H54 (cell line): ENCODE measurements at regions not wholly inside any gene's neighbourhood (a gene's known extent, or its start where the extent isn't known, plus 50 kb on each side); places are given as distances from the start of the nearest gene placed in this dataset.

Source experiments
- DNase-seq: peaks from one replicate; pipeline ENCODE4 v3.0.0; 2011; ENCODE audit warnings: low spot score, mixed read lengths; ENCODE audit not compliant: insufficient read length
- FAIRE-seq: peaks from 3 replicates; lab custom pipeline; 2011; peaks lifted over from hg19 to GRCh38; lab: Jason Lieb, UNC
- POLR2A ChIP-seq: IDR thresholded peaks from 2 replicates; pipeline ENCODE4 v1.6.1; 2011; ENCODE audit warnings: low read depth, mild to moderate bottlenecking, low read length

GRCh38 chr2:2926009-2926857 lies 451.4 kb downstream of the EIPR1 start:
- DNase-seq = no peak
- FAIRE-seq = no peak
- no peak for TF ChIP-seq POLR2A

- FAIRE-seq (no peak), DNase-seq (no peak)
- TF ChIP-seq POLR2A = no peak
These were observed 455.5 kb downstream of the EIPR1 start for GRCh38 chr2:2922156-2922555.

- no peak for TF ChIP-seq POLR2A
- DNase-seq (no peak), FAIRE-seq (no peak)
These were observed 456.5 kb downstream of the EIPR1 start for GRCh38 chr2:2921011-2921720.

DNA sequence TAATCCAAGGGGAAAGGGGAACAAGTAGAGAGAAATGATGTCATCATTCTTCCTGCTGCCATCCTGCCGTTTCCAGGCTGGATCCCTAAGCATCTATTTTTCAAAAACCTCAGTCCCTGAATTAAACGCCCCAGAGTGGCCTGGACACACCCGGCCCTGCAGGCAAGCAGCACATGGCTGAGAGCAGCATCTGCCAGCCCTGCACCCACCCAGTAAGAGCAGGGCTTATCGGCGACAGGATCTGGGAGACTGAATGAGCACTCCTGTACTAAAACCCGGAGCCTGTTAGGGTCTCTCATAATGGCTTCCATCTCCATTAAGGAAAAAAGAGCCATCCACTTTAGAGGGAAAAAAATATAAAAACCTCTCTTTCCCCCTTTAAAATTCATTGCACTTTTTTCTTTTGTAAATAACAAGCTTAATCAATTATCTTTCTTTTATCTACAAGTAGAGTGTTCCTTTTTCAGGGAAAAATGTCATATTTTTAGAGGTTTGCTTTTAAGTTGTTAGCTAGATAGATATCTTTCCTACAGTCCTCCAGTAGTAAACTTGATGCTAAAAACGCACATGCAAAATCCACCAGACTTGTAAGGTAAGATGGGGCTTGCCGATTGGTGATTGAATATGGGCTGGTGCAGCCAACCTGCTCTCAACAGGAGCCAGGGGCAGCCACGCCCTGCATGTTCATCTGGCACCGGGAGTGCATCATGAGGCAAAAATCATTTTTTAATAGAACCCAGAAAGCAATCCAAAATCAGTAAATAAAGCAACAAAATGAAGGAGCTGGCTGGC lies 457.8 kb downstream of the EIPR1 start:
- DNase-seq (no peak), FAIRE-seq (no peak)
- no peak for TF ChIP-seq POLR2A

DNA sequence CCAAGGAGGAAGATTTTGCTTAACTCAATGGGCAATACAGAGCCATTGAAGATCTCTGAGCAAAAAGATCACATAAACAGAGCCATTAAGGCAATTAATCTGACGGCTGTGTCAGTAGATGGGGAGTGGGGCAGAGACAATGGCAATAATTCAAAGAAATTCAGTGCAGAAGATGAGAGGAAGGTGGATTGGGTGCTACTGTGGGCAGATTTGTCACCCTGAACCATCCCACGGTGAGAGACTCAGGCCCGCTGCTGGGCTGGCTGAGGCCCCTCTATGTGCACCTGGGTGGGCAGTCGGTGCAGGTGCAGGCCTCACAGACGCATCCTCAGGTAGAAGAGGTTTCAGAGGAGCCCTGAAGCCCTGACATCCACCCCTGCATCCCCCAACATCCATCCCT lies 458.6 kb downstream of the EIPR1 start:
- FAIRE-seq = no peak
- no peak for DNase-seq
- no peak for TF ChIP-seq POLR2A

DNA sequence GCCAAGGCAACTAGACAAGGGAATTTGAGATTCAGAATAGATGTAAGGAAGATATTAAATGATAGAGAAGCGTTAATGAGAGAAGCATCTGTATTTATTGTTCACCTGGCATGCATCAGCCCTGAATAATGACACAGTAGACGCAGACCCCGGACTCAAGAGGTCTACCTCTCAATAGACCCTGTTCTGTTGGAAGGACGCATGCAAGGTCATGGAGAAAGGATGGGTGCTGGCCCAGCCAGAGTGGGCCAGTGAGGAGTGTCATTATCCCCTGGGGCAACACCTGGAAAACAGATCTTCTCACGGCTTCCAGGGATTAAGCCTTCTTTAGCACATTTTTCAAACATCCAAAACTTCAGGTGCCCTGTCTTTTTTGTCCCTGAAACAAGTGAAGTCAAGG lies 461.0 kb downstream of the EIPR1 start:
- FAIRE-seq (no peak), DNase-seq (no peak)
- TF ChIP-seq POLR2A = no peak

DNA sequence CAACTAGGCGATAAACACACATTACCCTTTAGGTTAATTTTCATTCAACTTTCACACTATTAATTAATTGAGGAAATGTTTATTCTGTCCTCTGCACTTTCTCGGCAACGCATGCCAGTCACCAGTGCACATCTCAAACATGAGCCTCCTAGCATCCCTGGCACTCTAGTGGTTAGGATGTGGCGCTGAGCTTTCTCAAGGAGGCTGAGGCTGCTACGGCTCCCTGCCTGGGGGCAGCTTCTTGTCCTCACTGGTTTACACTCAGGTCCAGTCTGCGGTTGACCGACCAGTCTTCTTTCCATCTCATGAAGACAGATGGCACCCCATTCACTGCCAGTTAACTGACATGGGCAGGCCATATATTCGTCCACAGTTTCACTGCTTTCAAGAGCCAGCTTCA lies 463.4 kb downstream of the EIPR1 start:
- DNase-seq (no peak), FAIRE-seq (no peak)
- no peak for TF ChIP-seq POLR2A

DNA sequence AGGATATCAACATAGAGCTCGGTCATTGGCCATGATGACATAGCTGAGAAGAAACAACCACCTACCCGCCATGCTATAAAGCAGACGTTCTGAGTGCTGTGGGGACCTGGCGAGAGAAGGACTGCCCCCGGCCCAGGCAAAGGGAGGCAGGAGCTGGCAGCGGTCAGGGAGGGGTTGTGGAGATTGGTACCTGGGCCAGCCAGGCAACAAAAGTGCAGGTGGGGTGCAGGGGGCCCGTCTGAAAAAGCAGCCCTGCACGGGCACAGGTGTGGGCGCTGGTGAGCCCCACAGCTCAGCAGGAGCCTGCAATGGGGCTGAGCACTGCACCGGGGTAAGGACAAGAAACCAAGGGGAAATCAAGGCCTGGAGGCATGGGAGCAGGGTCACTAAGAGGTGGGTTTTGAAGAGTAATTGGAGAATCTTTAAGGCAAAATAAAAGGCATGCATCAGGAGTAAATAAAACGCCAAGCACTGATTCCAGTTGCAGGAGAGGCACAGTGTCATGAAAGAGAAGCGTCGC lies 464.0 kb downstream of the EIPR1 start:
- FAIRE-seq = no peak
- no peak for DNase-seq
- no peak for TF ChIP-seq POLR2A

GRCh38 chr2:2912731-2913130 lies 464.9 kb downstream of the EIPR1 start:
- no peak for FAIRE-seq
- TF ChIP-seq POLR2A = no peak
- no peak for DNase-seq

- DNase-seq = no peak
- FAIRE-seq = no peak
- no peak for TF ChIP-seq POLR2A
These were observed 465.3 kb downstream of the EIPR1 start for GRCh38 chr2:2912293-2912692.

- FAIRE-seq = no peak
These were observed 467.4 kb downstream of the EIPR1 start for GRCh38 chr2:2910259-2910658.

GRCh38 chr2:2909086-2910035 lies 468.3 kb downstream of the EIPR1 start:
- no peak for FAIRE-seq
- TF ChIP-seq POLR2A = no peak
- no peak for DNase-seq

More at GRCh38 chr2:2910259-2910658, 467.4 kb downstream of the EIPR1 start:
- no peak for TF ChIP-seq POLR2A
- DNase-seq = no peak

DNA sequence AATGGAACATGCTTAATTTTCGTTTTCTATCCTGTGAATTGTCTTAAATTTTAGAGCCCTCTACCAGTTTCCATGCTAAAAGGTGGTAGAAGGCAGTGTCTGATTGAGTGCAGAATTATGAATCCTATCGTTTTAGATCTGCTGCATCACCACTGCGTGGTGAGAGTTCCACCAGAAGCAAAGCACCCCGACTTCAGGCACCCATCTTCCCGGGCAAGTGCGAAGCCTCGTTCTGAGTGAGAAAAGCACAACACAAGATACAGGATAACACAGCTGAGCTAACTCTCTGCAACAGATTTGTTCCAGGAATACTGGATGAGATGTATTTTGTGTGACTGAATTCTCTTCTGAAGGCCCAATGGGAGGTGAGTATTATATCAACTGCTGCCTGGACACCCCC lies 471.5 kb downstream of the EIPR1 start:
- no peak for TF ChIP-seq POLR2A
- FAIRE-seq = no peak
- DNase-seq = no peak
